ENCODE measurements at regions not wholly inside any gene's neighbourhood (a gene's known extent, or its start where the extent isn't known, plus 50 kb on each side); places are given as distances from the start of the nearest gene placed in this dataset.

GRCh38 chrX:137195991-137196390, 162.2 kb upstream of the GPR101 start:
- no peak for ATAC-seq
- DNase-seq, result no peak
- intact Hi-C loops (cut with DNase I), result no loop called here
- no peaks in the 10 kb centered on the region for H3K9me3 ChIP-seq
- no peaks in the 10 kb centered on the region for H3K36me3 ChIP-seq (replicated peaks in 1 of 2; ENCODE audit: insufficient read depth in 1 of 2, low read depth in 2 of 2)
- H3K27me3 ChIP-seq, result no peaks in the 10 kb centered on the region
- TF ChIP-seq POLR2A (IDR thresholded peaks at IDR 0.05), result no peak
- no peak for TF ChIP-seq CTCF (IDR thresholded peaks at IDR 0.05)
- H3K27ac ChIP-seq, result no peak overlapping the region
- no peak overlapping the region for H3K4me3 ChIP-seq
- no peaks in the 10 kb centered on the region for H3K4me1 ChIP-seq
- WGBS, 2 donors, result 18 to 21% methylated on average over 2 of the region's 2 CpGs

- intact Hi-C loops (cut with DNase I), result no loop called here
- no peaks in the 10 kb centered on the region for H3K36me3 ChIP-seq (replicated peaks in 1 of 2; ENCODE audit: insufficient read depth in 1 of 2, low read depth in 2 of 2)
- no peaks in the 10 kb centered on the region for H3K9me3 ChIP-seq
- DNase-seq (no peak), ATAC-seq (no peak)
- WGBS, 2 donors, result 11 to 18% methylated on average over 2 of the region's 2 CpGs
- no peak overlapping the region for H3K27ac ChIP-seq
- no peaks in the 10 kb centered on the region for H3K4me1 ChIP-seq
- TF ChIP-seq CTCF (IDR thresholded peaks at IDR 0.05) (no peak), POLR2A (IDR thresholded peaks at IDR 0.05) (no peak)
- H3K27me3 ChIP-seq, result no peaks in the 10 kb centered on the region
- no peak overlapping the region for H3K4me3 ChIP-seq
Measured at GRCh38 chrX:137195296-137195695, 161.5 kb upstream of the GPR101 start.

- Histone ChIP-seq H3K4me1 (no peaks in the 10 kb centered on the region), H3K27me3 (no peaks in the 10 kb centered on the region), H3K36me3 (replicated peaks in 1 of 2; ENCODE audit: insufficient read depth in 1 of 2, low read depth in 2 of 2) (no peaks in the 10 kb centered on the region), H3K27ac (no peak overlapping the region), H3K4me3 (no peak overlapping the region), H3K9me3 (no peaks in the 10 kb centered on the region)
- TF ChIP-seq CTCF (IDR thresholded peaks at IDR 0.05) (peak in 6 of 7 experiments; percentile 16 to 64 (median 48)), POLR2A (IDR thresholded peaks at IDR 0.05) (no peak)
- intact Hi-C loops (cut with DNase I), result no loop called here
- DNase-seq (peak; percentile 10 to 40 (median 20)), ATAC-seq (no peak)
- 2 to 20% methylated on average over 3 to 4 of the region's 4 CpGs for WGBS, 2 donors
Measured at GRCh38 chrX:137194164-137194563, 160.4 kb upstream of the GPR101 start.

GRCh38 chrX:137187540-137187939, 153.7 kb upstream of the GPR101 start:
- WGBS, 2 donors, result 33 to 38% methylated on average over 4 of the region's 4 CpGs
- intact Hi-C loops (cut with DNase I), result no loop called here
- H3K4me3 ChIP-seq, result no peak overlapping the region
- DNase-seq (peak in 2 of 4 donors; percentile 15 to 20), ATAC-seq (peak; percentile 47)
- peaks cover 13% of the 10 kb centered on the region for H3K4me1 ChIP-seq
- no peak overlapping the region for H3K27ac ChIP-seq
- H3K27me3 ChIP-seq, result no peaks in the 10 kb centered on the region
- no peaks in the 10 kb centered on the region for H3K36me3 ChIP-seq (replicated peaks in 1 of 2; ENCODE audit: insufficient read depth in 1 of 2, low read depth in 2 of 2)
- TF ChIP-seq CTCF (IDR thresholded peaks at IDR 0.05) (no peak), POLR2A (IDR thresholded peaks at IDR 0.05) (no peak)
- H3K9me3 ChIP-seq, result no peaks in the 10 kb centered on the region

GRCh38 chrX:137178392-137178791, 144.6 kb upstream of the GPR101 start:
- TF ChIP-seq POLR2A (IDR thresholded peaks at IDR 0.05), result no peak
- TF ChIP-seq CTCF (IDR thresholded peaks at IDR 0.05), result no peak
- no peak for ATAC-seq
- no peaks in the 10 kb centered on the region for H3K36me3 ChIP-seq (replicated peaks in 1 of 2; ENCODE audit: insufficient read depth in 1 of 2, low read depth in 2 of 2)
- no peaks in the 10 kb centered on the region for H3K9me3 ChIP-seq
- no peak for DNase-seq
- no peak overlapping the region for H3K4me3 ChIP-seq
- H3K27ac ChIP-seq, result no peak overlapping the region
- no peaks in the 10 kb centered on the region for H3K4me1 ChIP-seq
- intact Hi-C loops (cut with DNase I), result no loop called here
- WGBS, 2 donors, result 33 to 38% methylated on average over 3 of the region's 3 CpGs
- H3K27me3 ChIP-seq, result no peaks in the 10 kb centered on the region
